ENCODE measurements at regions not wholly inside any gene's neighbourhood (a gene's known extent, or its start where the extent isn't known, plus 50 kb on each side); places are given as distances from the start of the nearest gene placed in this dataset.

DNA sequence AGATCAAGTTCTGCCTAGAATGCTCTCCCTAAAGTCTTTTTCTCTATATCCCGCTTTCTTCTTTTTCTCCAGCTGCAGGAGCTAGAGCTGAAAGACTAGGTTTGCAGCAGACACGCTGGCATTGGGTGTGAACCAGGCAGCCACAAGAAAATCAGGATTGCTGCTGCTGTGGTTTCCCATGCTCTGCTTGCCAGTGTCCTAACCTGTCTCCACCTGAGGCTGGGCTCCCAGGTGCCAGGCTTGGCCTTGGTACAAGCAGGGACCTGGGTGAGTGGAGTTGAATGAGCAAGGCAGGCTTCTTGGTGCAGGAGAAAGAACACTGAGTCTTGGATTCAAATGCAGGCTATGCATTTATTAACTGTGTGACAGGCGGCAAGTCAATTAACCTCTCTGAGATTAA, 440.3 kb upstream of the MAF start:
- TF ChIP-seq LEF1 (IDR thresholded peaks at IDR 0.05; ENCODE audit: borderline replicate concordance) (no peak), SP1 (IDR thresholded peaks at IDR 0.05) (no peak), SUZ12 (IDR thresholded peaks at IDR 0.05) (no peak), ELF4 (IDR thresholded peaks at IDR 0.05) (no peak), FOXA1 (IDR thresholded peaks at IDR 0.05) (no peak), CTBP1 (IDR thresholded peaks at IDR 0.05; ENCODE audit: borderline replicate concordance) (no peak), TARDBP (IDR thresholded peaks at IDR 0.05) (no peak), L3MBTL2 (conservative IDR thresholded peaks at IDR 0.05) (no peak), BHLHE40 (IDR thresholded peaks at IDR 0.05; ENCODE audit: borderline replicate concordance) (no peak), NFRKB (IDR thresholded peaks at IDR 0.05) (no peak), ZNF384 (IDR thresholded peaks at IDR 0.05) (no peak), HDGF (IDR thresholded peaks at IDR 0.05; ENCODE audit: borderline replicate concordance) (no peak)
- TF ChIP-seq, protein P1, sequence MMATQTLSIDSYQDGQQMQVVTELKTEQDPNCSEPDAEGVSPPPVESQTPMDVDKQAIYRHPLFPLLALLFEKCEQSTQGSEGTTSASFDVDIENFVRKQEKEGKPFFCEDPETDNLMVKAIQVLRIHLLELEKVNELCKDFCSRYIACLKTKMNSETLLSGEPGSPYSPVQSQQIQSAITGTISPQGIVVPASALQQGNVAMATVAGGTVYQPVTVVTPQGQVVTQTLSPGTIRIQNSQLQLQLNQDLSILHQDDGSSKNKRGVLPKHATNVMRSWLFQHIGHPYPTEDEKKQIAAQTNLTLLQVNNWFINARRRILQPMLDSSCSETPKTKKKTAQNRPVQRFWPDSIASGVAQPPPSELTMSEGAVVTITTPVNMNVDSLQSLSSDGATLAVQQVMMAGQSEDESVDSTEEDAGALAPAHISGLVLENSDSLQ (IDR thresholded peaks at IDR 0.05) = no peak
